ENCODE measurements at regions not wholly inside any gene's neighbourhood (a gene's known extent, or its start where the extent isn't known, plus 50 kb on each side); places are given as distances from the start of the nearest gene placed in this dataset.

GRCh38 chr2:145044491-145044890 is 524.6 kb upstream of the ZEB2 start:
- Histone ChIP-seq H3K9me3 (ENCODE audit: control insufficient read depth, insufficient read depth, low read depth, low read length) (no peaks in the 10 kb centered on the region), H3K4me3 (ENCODE audit: low read depth in 2 of 2, low read length in 2 of 2) (no peak overlapping the region)
- DNase-seq (ENCODE audit: low read depth, low spot score), result no peak

GRCh38 chr2:145043399-145043834 is 523.5 kb upstream of the ZEB2 start:
- no peak for ATAC-seq
- intact Hi-C loops (cut with micrococcal nuclease; ENCODE audit: unreplicated experiment), result no loop called here
- in situ Hi-C loops (cut with HindIII; ENCODE audit: low pct_unique_long_range_greater_than_20kb, low sequenced_read_pairs), result no loop called here
- H3K4me3 ChIP-seq (ENCODE audit: low read depth in 2 of 2, low read length in 2 of 2), result no peak overlapping the region
- no peaks in the 10 kb centered on the region for H3K4me1 ChIP-seq (ENCODE audit: control insufficient read depth, insufficient read depth, low read length)
- no peak for DNase-seq (ENCODE audit: low read depth, low spot score)
- H3K27me3 ChIP-seq (ENCODE audit: control insufficient read depth, insufficient read depth, low read length), result no peaks in the 10 kb centered on the region
- no peaks in the 10 kb centered on the region for H3K9me3 ChIP-seq (ENCODE audit: control insufficient read depth, insufficient read depth, low read depth, low read length)
- CTCF ChIA-PET, result no interaction called here
- POLR2A ChIA-PET, result no interaction called here
- no TSS peak for BruUV-seq (replicated peaks)
- H3K36me3 ChIP-seq (ENCODE audit: control insufficient read depth, insufficient read depth, low read length), result no peaks in the 10 kb centered on the region
- no peak overlapping the region for H3K27ac ChIP-seq (ENCODE audit: low read length)
- TF ChIP-seq TCF7L2 (IDR thresholded peaks at IDR 0.05; ENCODE audit: low read depth, low read length) (no peak), REST (IDR thresholded peaks at IDR 0.05; ENCODE audit: insufficient read depth in 1 of 2, low read depth in 2 of 2, low read length in 1 of 2) (no peak), SIN3A (IDR thresholded peaks at IDR 0.05; ENCODE audit: borderline replicate concordance, insufficient read depth, low read depth, low read length) (no peak), POLR2AphosphoS5 (IDR thresholded peaks at IDR 0.05; ENCODE audit: low read depth, low read length) (no peak)
- TF ChIP-seq, protein P1, sequence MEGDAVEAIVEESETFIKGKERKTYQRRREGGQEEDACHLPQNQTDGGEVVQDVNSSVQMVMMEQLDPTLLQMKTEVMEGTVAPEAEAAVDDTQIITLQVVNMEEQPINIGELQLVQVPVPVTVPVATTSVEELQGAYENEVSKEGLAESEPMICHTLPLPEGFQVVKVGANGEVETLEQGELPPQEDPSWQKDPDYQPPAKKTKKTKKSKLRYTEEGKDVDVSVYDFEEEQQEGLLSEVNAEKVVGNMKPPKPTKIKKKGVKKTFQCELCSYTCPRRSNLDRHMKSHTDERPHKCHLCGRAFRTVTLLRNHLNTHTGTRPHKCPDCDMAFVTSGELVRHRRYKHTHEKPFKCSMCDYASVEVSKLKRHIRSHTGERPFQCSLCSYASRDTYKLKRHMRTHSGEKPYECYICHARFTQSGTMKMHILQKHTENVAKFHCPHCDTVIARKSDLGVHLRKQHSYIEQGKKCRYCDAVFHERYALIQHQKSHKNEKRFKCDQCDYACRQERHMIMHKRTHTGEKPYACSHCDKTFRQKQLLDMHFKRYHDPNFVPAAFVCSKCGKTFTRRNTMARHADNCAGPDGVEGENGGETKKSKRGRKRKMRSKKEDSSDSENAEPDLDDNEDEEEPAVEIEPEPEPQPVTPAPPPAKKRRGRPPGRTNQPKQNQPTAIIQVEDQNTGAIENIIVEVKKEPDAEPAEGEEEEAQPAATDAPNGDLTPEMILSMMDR (IDR thresholded peaks at IDR 0.05), result no peak

More at GRCh38 chr2:145044491-145044890, 524.6 kb upstream of the ZEB2 start:
- no peaks in the 10 kb centered on the region for H3K27me3 ChIP-seq (ENCODE audit: control insufficient read depth, insufficient read depth, low read length)
- CTCF ChIA-PET, result no interaction called here
- intact Hi-C loops (cut with micrococcal nuclease; ENCODE audit: unreplicated experiment) (no loop called here), in situ Hi-C loops (cut with HindIII; ENCODE audit: low pct_unique_long_range_greater_than_20kb, low sequenced_read_pairs) (no loop called here)
- no peaks in the 10 kb centered on the region for H3K36me3 ChIP-seq (ENCODE audit: control insufficient read depth, insufficient read depth, low read length)
- POLR2A ChIA-PET, result no interaction called here
- H3K4me1 ChIP-seq (ENCODE audit: control insufficient read depth, insufficient read depth, low read length), result no peaks in the 10 kb centered on the region
- BruUV-seq (replicated peaks), result no TSS peak
- ATAC-seq, result no peak
- TF ChIP-seq TCF7L2 (IDR thresholded peaks at IDR 0.05; ENCODE audit: low read depth, low read length), result no peak
- TF ChIP-seq, protein P1 (IDR thresholded peaks at IDR 0.05), result no peak
- no peak for TF ChIP-seq REST (IDR thresholded peaks at IDR 0.05; ENCODE audit: insufficient read depth in 1 of 2, low read depth in 2 of 2, low read length in 1 of 2)
- no peak for TF ChIP-seq POLR2AphosphoS5 (IDR thresholded peaks at IDR 0.05; ENCODE audit: low read depth, low read length)
- TF ChIP-seq SIN3A (IDR thresholded peaks at IDR 0.05; ENCODE audit: borderline replicate concordance, insufficient read depth, low read depth, low read length), result no peak
- no peak overlapping the region for H3K27ac ChIP-seq (ENCODE audit: low read length)
